Hepatocyte (in vitro differentiated cells): ENCODE measurements at regions not wholly inside any gene's neighbourhood (a gene's known extent, or its start where the extent isn't known, plus 50 kb on each side); places are given as distances from the start of the nearest gene placed in this dataset.

Source experiments
- DNase-seq: peaks from one replicate; pipeline ENCODE4 v3.0.0-alpha.2; 2016; ENCODE audit warnings: low spot score
- H2AFZ ChIP-seq: fragments of 200-600 bp; sonication (generic); 2 replicates; pipeline ENCODE4 v1.6.0; 2016; ENCODE audit warnings: antibody characterized with exemption, mild to moderate bottlenecking
- H3K27ac ChIP-seq: fragments of 200-600 bp; sonication (generic); 2 replicates; pipeline ENCODE4 v1.5.1; 2016; ENCODE audit warnings: mild to moderate bottlenecking
- H3K27me3 ChIP-seq: fragments of 200-600 bp; sonication (generic); 2 replicates; pipeline ENCODE4 v1.6.1; 2016
- H3K36me3 ChIP-seq: fragments of 200-600 bp; sonication (generic); replicated peaks from 2 replicates; pipeline ENCODE4 v1.5.1; 2016; ENCODE audit warnings: low read depth; ENCODE audit not compliant: insufficient read depth
- H3K4me1 ChIP-seq: fragments of 200-600 bp; sonication (generic); 2 replicates; pipeline ENCODE4 v1.5.1; 2016; ENCODE audit warnings: mild to moderate bottlenecking, moderate library complexity; ENCODE audit not compliant: insufficient read depth
- H3K4me2 ChIP-seq: fragments of 200-600 bp; sonication (generic); 2 replicates; pipeline ENCODE4 v1.6.0; 2016
- H3K4me3 ChIP-seq: fragments of 200-600 bp; sonication (generic); 2 replicates; pipeline ENCODE4 v1.5.1; 2016; ENCODE audit warnings: mild to moderate bottlenecking
- H3K79me2 ChIP-seq: fragments of 200-600 bp; sonication (generic); 2 replicates; pipeline ENCODE4 v1.6.0; 2017; ENCODE audit warnings: mild to moderate bottlenecking
- H3K9me2 ChIP-seq: fragments of 200-600 bp; sonication (generic); replicated peaks from 2 replicates; pipeline ENCODE4 v1.6.0; 2017; ENCODE audit warnings: mild to moderate bottlenecking; ENCODE audit not compliant: insufficient read depth
- H3K9me3 ChIP-seq: fragments of 200-600 bp; sonication (generic); 2 replicates; pipeline ENCODE4 v1.5.1; 2016; ENCODE audit warnings: low read depth, mild to moderate bottlenecking
- H4K20me1 ChIP-seq: fragments of 200-600 bp; sonication (generic); 2 replicates; pipeline ENCODE4 v1.6.0; 2016; ENCODE audit warnings: mild to moderate bottlenecking; ENCODE audit not compliant: insufficient read depth, poor library complexity, severe bottlenecking
- EZH2 ChIP-seq: fragments of 200-600 bp; sonication (generic); IDR thresholded peaks from 2 replicates; pipeline ENCODE4 v1.6.1; 2016; ENCODE audit warnings: antibody characterized with exemption, mild to moderate bottlenecking, borderline replicate concordance
- EZH2phosphoT487 ChIP-seq: fragments of 200-600 bp; sonication (generic); IDR thresholded peaks from one replicate; pipeline ENCODE4 v1.6.1; 2018; ENCODE audit warnings: antibody characterized with exemption, mild to moderate bottlenecking, low read depth, moderate library complexity; ENCODE audit not compliant: unreplicated experiment, severe bottlenecking
- WGBS: methylation state at CpG from one replicate; pipeline ENCODE4 v1.1.6; 2016; ENCODE audit warnings: low lambda C conversion rate; ENCODE audit errors: missing lambda C conversion rate; 5-methylcytosine and 5-hydroxymethylcytosine counted together
- TF ChIP-seq, protein P1 (sequence below): fragments of 200-600 bp; sonication (generic); IDR thresholded peaks from 2 replicates; pipeline ENCODE4 v1.5.1; 2016; ENCODE audit warnings: antibody characterized with exemption, mild to moderate bottlenecking; ENCODE audit not compliant: poor library complexity

- H3K36me3 ChIP-seq: no peaks in the 10 kb centered on the region
- no peak for TF ChIP-seq EZH2phosphoT487
- TF ChIP-seq EZH2: no peak
- TF ChIP-seq, protein P1, sequence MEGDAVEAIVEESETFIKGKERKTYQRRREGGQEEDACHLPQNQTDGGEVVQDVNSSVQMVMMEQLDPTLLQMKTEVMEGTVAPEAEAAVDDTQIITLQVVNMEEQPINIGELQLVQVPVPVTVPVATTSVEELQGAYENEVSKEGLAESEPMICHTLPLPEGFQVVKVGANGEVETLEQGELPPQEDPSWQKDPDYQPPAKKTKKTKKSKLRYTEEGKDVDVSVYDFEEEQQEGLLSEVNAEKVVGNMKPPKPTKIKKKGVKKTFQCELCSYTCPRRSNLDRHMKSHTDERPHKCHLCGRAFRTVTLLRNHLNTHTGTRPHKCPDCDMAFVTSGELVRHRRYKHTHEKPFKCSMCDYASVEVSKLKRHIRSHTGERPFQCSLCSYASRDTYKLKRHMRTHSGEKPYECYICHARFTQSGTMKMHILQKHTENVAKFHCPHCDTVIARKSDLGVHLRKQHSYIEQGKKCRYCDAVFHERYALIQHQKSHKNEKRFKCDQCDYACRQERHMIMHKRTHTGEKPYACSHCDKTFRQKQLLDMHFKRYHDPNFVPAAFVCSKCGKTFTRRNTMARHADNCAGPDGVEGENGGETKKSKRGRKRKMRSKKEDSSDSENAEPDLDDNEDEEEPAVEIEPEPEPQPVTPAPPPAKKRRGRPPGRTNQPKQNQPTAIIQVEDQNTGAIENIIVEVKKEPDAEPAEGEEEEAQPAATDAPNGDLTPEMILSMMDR: no peak
- WGBS: 59% methylated on average over 2 of the region's 2 CpGs
Observed at GRCh38 chr6:126131246-126131645, 144.9 kb downstream of the TRMT11 start.

GRCh38 chr6:126133984-126134383 is 147.6 kb downstream of the TRMT11 start:
- no peaks in the 10 kb centered on the region for H3K9me3 ChIP-seq
- no peak overlapping the region for H3K4me3 ChIP-seq
- TF ChIP-seq EZH2phosphoT487: no peak
- TF ChIP-seq, protein P1: no peak
- H3K27ac ChIP-seq: no peak overlapping the region
- no peak overlapping the region for H2AFZ ChIP-seq
- H3K79me2 ChIP-seq: no peaks in the 10 kb centered on the region
- H3K27me3 ChIP-seq: no peaks in the 10 kb centered on the region
- no peaks in the 10 kb centered on the region for H3K4me1 ChIP-seq
- H3K9me2 ChIP-seq: no peaks in the 10 kb centered on the region
- no peaks in the 10 kb centered on the region for H4K20me1 ChIP-seq
- H3K36me3 ChIP-seq: no peaks in the 10 kb centered on the region
- no peak overlapping the region for H3K4me2 ChIP-seq
- no peak for DNase-seq

More at GRCh38 chr6:126131246-126131645, 144.9 kb downstream of the TRMT11 start:
- no peak overlapping the region for H3K4me2 ChIP-seq
- no peak overlapping the region for H3K27ac ChIP-seq
- no peaks in the 10 kb centered on the region for H4K20me1 ChIP-seq
- H2AFZ ChIP-seq: no peak overlapping the region
- H3K27me3 ChIP-seq: no peaks in the 10 kb centered on the region
- no peaks in the 10 kb centered on the region for H3K79me2 ChIP-seq
- H3K4me3 ChIP-seq: no peak overlapping the region
- no peaks in the 10 kb centered on the region for H3K9me3 ChIP-seq
- no peaks in the 10 kb centered on the region for H3K9me2 ChIP-seq
- no peaks in the 10 kb centered on the region for H3K4me1 ChIP-seq
- no peak for DNase-seq

DNA sequence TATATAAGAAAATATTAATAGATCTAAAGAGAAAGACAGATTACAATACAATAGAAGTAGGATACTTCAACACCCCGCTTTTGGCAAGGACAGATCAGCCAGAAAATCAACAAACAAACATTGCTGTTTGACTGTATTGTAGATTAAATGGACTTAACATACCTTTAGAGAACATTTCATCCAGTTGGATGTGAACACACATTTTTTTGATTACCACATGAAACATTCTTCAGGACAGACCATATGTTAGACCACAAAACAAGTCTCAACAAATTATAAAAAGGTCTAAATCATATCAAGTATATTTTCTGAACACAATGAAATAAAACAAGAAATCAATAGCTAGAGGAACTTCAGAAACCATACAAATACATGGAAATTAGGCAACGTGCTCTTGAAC is 148.2 kb downstream of the TRMT11 start:
- Histone ChIP-seq H3K4me3 (no peak overlapping the region), H3K36me3 (no peaks in the 10 kb centered on the region), H3K27me3 (no peaks in the 10 kb centered on the region), H3K9me3 (no peaks in the 10 kb centered on the region), H3K79me2 (no peaks in the 10 kb centered on the region), H3K9me2 (no peaks in the 10 kb centered on the region), H3K4me2 (no peak overlapping the region), H3K4me1 (no peaks in the 10 kb centered on the region), H3K27ac (no peak overlapping the region), H2AFZ (no peak overlapping the region), H4K20me1 (no peaks in the 10 kb centered on the region)
- no peak for DNase-seq
- WGBS: 94% methylated on average over 2 of the region's 2 CpGs
- TF ChIP-seq, protein P1: no peak
- no peak for TF ChIP-seq EZH2
- TF ChIP-seq EZH2phosphoT487: no peak

DNA sequence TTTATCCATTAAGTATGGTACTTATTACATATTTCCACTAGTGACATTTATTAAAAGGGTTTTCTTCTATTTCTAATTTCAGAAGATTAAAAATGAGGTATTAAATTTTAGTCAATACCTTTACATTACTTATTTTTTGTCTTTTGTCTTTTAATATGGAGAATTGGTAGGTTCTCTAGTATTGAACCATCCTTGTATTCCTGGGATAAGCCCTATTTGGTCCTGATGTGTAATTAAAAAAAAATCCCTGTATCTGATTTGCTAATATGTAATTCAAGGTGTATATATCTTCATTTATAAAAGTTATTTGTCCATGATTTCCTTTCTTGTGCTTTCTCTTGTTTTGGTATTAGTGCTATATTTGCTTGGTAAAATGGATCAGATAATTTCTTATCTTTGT is 153.7 kb downstream of the TRMT11 start:
- no peaks in the 10 kb centered on the region for H3K36me3 ChIP-seq
- H3K27ac ChIP-seq: no peak overlapping the region
- H3K4me3 ChIP-seq: no peak overlapping the region
- H3K79me2 ChIP-seq: no peaks in the 10 kb centered on the region
- H3K9me3 ChIP-seq: no peaks in the 10 kb centered on the region
- H4K20me1 ChIP-seq: no peaks in the 10 kb centered on the region
- no peak for DNase-seq
- no peak overlapping the region for H2AFZ ChIP-seq
- TF ChIP-seq EZH2: no peak
- TF ChIP-seq, protein P1: no peak
- no peak for TF ChIP-seq EZH2phosphoT487
- no peaks in the 10 kb centered on the region for H3K4me1 ChIP-seq
- no peaks in the 10 kb centered on the region for H3K9me2 ChIP-seq
- no peaks in the 10 kb centered on the region for H3K27me3 ChIP-seq
- H3K4me2 ChIP-seq: no peak overlapping the region
